GM12875 (cell line): ENCODE measurements at regions not wholly inside any gene's neighbourhood (a gene's known extent, or its start where the extent isn't known, plus 50 kb on each side); places are given as distances from the start of the nearest gene placed in this dataset.

Experiments
- H3K4me3 ChIP-seq: one replicate; pipeline ENCODE4 v1.5.1; 2011; ENCODE audit warnings: low read depth, low read length, control low read depth
- TF ChIP-seq, protein P1 (sequence below): IDR thresholded peaks from 2 replicates; pipeline ENCODE4 v1.5.1; 2011; ENCODE audit warnings: low read depth, mild to moderate bottlenecking, control low read depth, inconsistent platforms, low read length, moderate library complexity, borderline replicate concordance; ENCODE audit not compliant: insufficient read depth

DNA sequence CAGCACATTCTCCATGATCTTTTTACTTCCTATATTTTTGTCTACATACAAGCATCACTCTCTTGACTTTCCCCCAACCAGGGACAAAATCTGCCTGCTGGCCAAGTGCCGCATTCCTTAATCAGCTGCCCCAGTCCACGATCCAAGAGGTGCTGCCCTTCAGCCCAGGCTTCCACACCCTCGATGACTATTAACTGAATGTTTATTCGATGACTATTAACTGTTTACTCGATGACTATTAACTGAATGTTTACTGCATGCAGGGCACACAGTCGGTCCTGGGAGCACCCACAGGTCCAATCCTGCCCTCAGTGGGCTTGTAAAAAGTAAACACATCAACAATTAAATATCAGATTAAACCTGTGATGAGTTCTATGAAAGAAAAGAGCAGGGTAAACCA is 256.9 kb downstream of the ARRDC4 start:
- no peak overlapping the region for H3K4me3 ChIP-seq
- TF ChIP-seq, protein P1, sequence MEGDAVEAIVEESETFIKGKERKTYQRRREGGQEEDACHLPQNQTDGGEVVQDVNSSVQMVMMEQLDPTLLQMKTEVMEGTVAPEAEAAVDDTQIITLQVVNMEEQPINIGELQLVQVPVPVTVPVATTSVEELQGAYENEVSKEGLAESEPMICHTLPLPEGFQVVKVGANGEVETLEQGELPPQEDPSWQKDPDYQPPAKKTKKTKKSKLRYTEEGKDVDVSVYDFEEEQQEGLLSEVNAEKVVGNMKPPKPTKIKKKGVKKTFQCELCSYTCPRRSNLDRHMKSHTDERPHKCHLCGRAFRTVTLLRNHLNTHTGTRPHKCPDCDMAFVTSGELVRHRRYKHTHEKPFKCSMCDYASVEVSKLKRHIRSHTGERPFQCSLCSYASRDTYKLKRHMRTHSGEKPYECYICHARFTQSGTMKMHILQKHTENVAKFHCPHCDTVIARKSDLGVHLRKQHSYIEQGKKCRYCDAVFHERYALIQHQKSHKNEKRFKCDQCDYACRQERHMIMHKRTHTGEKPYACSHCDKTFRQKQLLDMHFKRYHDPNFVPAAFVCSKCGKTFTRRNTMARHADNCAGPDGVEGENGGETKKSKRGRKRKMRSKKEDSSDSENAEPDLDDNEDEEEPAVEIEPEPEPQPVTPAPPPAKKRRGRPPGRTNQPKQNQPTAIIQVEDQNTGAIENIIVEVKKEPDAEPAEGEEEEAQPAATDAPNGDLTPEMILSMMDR = no peak

DNA sequence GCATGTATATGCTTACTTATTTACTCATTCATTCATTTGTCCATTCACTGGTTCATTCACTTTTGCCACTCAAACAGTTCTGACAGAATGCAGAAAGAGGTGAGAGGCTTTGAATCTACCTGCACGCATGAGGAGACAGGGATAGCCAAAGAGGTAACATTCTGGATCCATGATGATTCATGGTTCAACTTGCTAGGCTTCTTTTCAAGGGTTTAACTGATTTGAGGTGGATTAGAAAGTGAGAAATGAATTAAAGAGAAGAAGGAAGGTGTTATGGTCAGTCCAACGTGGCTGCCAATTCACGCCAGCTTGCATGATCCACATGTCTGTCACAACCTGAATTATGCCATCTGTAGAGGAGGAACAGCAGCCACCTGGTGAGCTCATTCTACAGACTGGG is 260.6 kb downstream of the ARRDC4 start:
- TF ChIP-seq, protein P1 = no peak
- no peak overlapping the region for H3K4me3 ChIP-seq

- TF ChIP-seq, protein P1 = no peak
- H3K4me3 ChIP-seq = no peak overlapping the region
Measured at GRCh38 chr15:98221577-98221976, 261.1 kb downstream of the ARRDC4 start.

DNA sequence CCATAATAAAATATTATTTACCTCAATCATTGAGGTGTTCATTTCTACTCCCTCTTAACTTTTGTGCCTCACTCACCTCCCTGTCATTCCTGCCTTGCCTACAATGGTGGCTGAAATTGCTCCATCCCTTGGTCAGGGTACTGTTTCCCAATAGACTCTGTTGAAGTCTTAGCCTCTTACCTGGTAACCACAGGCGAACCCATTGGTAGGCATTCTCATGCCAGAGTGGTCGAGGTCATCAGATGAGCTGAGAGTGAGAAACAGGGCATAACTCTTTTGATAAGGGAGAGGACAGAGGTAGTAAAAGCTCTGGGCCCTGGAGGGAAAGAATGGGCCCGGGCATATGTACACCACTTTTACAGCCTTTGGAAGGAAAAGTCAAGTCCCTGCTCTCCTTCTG is 265.6 kb downstream of the ARRDC4 start:
- TF ChIP-seq, protein P1 = no peak
- no peak overlapping the region for H3K4me3 ChIP-seq

DNA sequence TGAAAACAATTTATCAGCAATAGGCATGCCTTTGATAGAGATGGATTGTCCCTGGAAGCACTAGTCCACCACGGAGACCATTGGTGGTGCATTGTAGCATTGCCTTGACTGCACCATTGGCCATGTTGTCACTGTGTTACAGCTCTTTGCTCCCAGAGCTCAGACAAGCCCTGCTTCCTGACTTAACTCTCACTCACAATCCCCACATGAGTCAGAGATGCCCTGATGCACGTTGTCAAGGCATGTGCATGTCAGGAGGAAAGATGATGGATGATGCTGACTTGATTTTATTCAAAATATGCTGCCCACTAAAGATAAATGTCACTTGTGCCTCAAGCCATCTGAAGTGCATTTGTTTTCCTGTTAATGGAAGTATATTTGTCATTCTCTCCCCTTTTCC is 266.1 kb downstream of the ARRDC4 start:
- TF ChIP-seq, protein P1 = no peak
- H3K4me3 ChIP-seq = no peak overlapping the region

- no peak overlapping the region for H3K4me3 ChIP-seq
- TF ChIP-seq, protein P1 = no peak
Measured at GRCh38 chr15:98228846-98229245, 268.3 kb downstream of the ARRDC4 start.

DNA sequence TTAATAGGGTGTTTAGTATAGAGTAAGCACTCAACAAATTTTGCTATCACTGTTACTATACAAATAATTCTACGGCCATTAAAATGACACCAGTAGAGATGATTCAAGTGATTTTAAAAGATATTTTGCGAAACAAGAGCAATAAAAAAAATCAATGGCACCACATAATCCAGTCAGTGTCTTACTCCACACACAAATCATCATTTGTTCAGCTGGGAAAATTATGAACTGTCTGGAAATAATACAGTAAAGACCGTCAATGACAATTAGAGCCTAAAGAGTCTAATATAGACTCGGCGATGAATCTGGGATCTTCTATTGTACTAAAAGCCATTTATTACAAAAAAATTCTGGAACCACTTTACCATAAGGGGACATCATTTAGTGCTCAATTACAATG is 270.5 kb downstream of the ARRDC4 start:
- TF ChIP-seq, protein P1 = no peak
- H3K4me3 ChIP-seq = no peak overlapping the region
